ENCODE measurements at regions not wholly inside any gene's neighbourhood (a gene's known extent, or its start where the extent isn't known, plus 50 kb on each side); places are given as distances from the start of the nearest gene placed in this dataset.
A peak's percentile ranks its signal among the peaks of the same experiment; 100 is the strongest.

GRCh38 chr12:46921764-46922133 lies 96.0 kb upstream of the SLC38A4 start:
- TF ChIP-seq CTCF (IDR thresholded peaks at IDR 0.05), result no peak

GRCh38 chr12:46926526-46926925 lies 100.7 kb upstream of the SLC38A4 start:
- no peak for TF ChIP-seq CTCF (IDR thresholded peaks at IDR 0.05)

- no peak for TF ChIP-seq CTCF (IDR thresholded peaks at IDR 0.05)
Measured at GRCh38 chr12:46930101-46930500, 104.3 kb upstream of the SLC38A4 start.

- TF ChIP-seq CTCF (IDR thresholded peaks at IDR 0.05), result peak; percentile 73
Measured at GRCh38 chr12:46933947-46934346, 108.2 kb upstream of the SLC38A4 start.

- no peak for TF ChIP-seq CTCF (IDR thresholded peaks at IDR 0.05)
Measured at GRCh38 chr12:46934374-46935111, 108.7 kb upstream of the SLC38A4 start.

- no peak for TF ChIP-seq CTCF (IDR thresholded peaks at IDR 0.05)
Measured at GRCh38 chr12:46935271-46935847, 109.6 kb upstream of the SLC38A4 start.

GRCh38 chr12:46936042-46936441 lies 110.2 kb upstream of the SLC38A4 start:
- TF ChIP-seq CTCF (IDR thresholded peaks at IDR 0.05), result no peak
